ENCODE measurements at regions not wholly inside any gene's neighbourhood (a gene's known extent, or its start where the extent isn't known, plus 50 kb on each side); places are given as distances from the start of the nearest gene placed in this dataset.

DNA sequence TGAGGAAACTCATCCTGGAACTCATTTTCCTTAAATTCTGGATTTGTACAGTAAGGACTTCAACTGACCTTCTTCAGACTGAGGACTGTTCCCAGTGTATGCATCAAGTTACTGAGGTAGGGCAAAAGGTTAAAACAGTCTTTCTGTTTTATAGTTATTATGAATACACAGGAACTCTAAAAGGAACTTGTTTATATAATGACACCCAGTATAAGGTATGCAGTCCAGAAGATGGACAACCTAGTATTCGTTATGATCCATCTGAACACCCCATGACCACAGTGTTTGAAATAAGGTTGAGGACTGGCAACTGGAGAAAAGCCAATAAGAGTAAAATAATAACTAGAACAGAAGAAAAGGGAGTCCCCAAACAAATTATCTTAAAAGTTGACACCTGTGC is 779.9 kb upstream of the TMEM132C start:
- Histone ChIP-seq H2BK20ac (ENCODE audit: low read length) (no peak overlapping the region), H2BK120ac (replicated peaks; ENCODE audit: low read depth, low read length) (no peak overlapping the region), H3K4ac (replicated peaks; ENCODE audit: insufficient read length, low read depth, low read length) (no peak overlapping the region), H3K4me3 (ENCODE audit: extremely low read depth in 1 of 4, insufficient read depth in 2 of 4, low read depth in 3 of 4, low read length in 4 of 4) (no peak overlapping the region), H3K9ac (replicated peaks in 1 of 4; ENCODE audit: extremely low read depth in 1 of 4, low read depth in 3 of 4, low read length in 3 of 4) (no peak overlapping the region), H3K23me2 (ENCODE audit: low read depth, low read length) (no peaks in the 10 kb centered on the region), H2AK5ac (ENCODE audit: low read depth, low read length) (no peak overlapping the region), H2BK12ac (ENCODE audit: low read depth, low read length) (no peak overlapping the region), H2BK15ac (ENCODE audit: low read length) (no peak overlapping the region), H3K36me3 (ENCODE audit: control insufficient read depth in 2 of 4, insufficient read depth in 4 of 4, low read length in 3 of 4) (no peaks in the 10 kb centered on the region), H3K4me2 (ENCODE audit: insufficient read depth in 1 of 2, low read depth in 2 of 2, low read length in 2 of 2) (no peak overlapping the region), H3K9me3 (ENCODE audit: insufficient read depth in 2 of 2, low read depth in 1 of 2, low read length in 1 of 2) (no peaks in the 10 kb centered on the region), H3K4me1 (replicated peaks in 1 of 4; ENCODE audit: control insufficient read depth in 3 of 4, insufficient read depth in 4 of 4, low read length in 3 of 4) (no peaks in the 10 kb centered on the region), H3K14ac (ENCODE audit: insufficient read length) (no peak overlapping the region), H3K79me1 (ENCODE audit: low read depth, low read length) (no peaks in the 10 kb centered on the region), H3K27me3 (replicated peaks in 1 of 4; ENCODE audit: control insufficient read depth in 3 of 4, extremely low read depth in 1 of 4, insufficient read depth in 3 of 4, low read length in 3 of 4) (no peaks in the 10 kb centered on the region), H3K79me2 (ENCODE audit: control insufficient read depth in 1 of 2, insufficient read depth in 2 of 2, low read length in 2 of 2) (no peaks in the 10 kb centered on the region), H4K91ac (replicated peaks; ENCODE audit: insufficient read length, low read length) (no peak overlapping the region), H4K5ac (ENCODE audit: insufficient read length, low read depth, low read length) (no peak overlapping the region), H2BK5ac (ENCODE audit: low read depth, low read length) (no peak overlapping the region), H3K56ac (replicated peaks; ENCODE audit: insufficient read length, low read depth, low read length) (no peak overlapping the region), H3K27ac (ENCODE audit: low read depth, low read length) (no peak overlapping the region), H4K20me1 (replicated peaks in 1 of 2; ENCODE audit: control insufficient read depth in 1 of 2, insufficient read depth in 2 of 2, low read length in 2 of 2) (no peaks in the 10 kb centered on the region), H4K8ac (ENCODE audit: extremely low read depth, insufficient read depth, low read length) (no peak overlapping the region), H2AFZ (ENCODE audit: low read length) (no peak overlapping the region), H3K23ac (ENCODE audit: insufficient read length) (no peak overlapping the region), H3K18ac (ENCODE audit: extremely low read depth, low read length) (no peak overlapping the region)
- DNase-seq (ENCODE audit: low read depth in 1 of 2, low spot score in 2 of 2): no peak
- FAIRE-seq: no peak
- ChIA-PET POLR2A (ENCODE audit: partially characterized antibody) (no interaction called here), CTCF (ENCODE audit: partially characterized antibody) (interaction anchor here (1.3 kb wide), 1 partner anchor 9 kb away, joined by 4 read pairs; no protein-coding TSS in a partner anchor)
- TF ChIP-seq RNF2 (IDR thresholded peaks at IDR 0.05; ENCODE audit: borderline replicate concordance, low read depth, low read length, missing control alignments, poor library complexity, severe bottlenecking) (no peak), SIN3A (conservative IDR thresholded peaks at IDR 0.05 in 1 of 2, IDR thresholded peaks at IDR 0.05 in 1 of 2; ENCODE audit: low read depth in 1 of 2, low read length in 2 of 2) (no peak), SP2 (IDR thresholded peaks at IDR 0.05; ENCODE audit: low read length) (no peak), SIX5 (IDR thresholded peaks at IDR 0.05; ENCODE audit: low read depth, low read length) (no peak), CHD2 (IDR thresholded peaks at IDR 0.05; ENCODE audit: low read length) (no peak)
- 100% methylated on average over 1 of the region's 1 CpG; no CpG with 5 or more reads in 1 of the 2 experiments for WGBS, 2 experiments (ENCODE audit: extremely low coverage in 1 of 2, insufficient coverage in 1 of 2, insufficient read length in 1 of 2, insufficient replicate concordance in 2 of 2, low coverage in 1 of 2, low lambda C conversion rate in 2 of 2, missing lambda C conversion rate in 1 of 2)
